UCSD-AML1 (cell line): ENCODE measurements at regions not wholly inside any gene's neighbourhood (a gene's known extent, or its start where the extent isn't known, plus 50 kb on each side); places are given as distances from the start of the nearest gene placed in this dataset.

Experiments
- DNase-seq: peaks from one replicate; lab custom pipeline; 2025; ENCODE audit not compliant: unreplicated experiment; lab: John Stamatoyannopoulos, UW

DNA sequence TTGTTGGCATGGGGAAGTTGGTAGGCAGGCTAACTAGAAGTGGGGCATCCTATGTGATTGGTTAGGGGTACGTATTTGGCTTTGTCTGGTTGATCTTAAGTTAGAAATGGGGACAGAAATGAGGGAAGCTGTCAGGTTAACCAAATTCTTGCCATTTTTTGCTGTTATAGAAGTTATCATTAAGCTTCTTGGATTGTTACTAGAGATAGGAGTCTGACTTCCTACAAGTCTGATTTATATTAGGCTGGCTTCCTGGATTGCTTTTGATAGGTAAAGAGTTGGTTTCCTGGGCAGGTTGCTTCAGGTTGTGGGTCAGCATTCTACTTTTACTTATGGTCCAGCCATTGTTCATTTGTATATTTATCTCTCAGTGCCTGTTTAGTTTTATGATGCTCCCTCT lies 216.9 kb downstream of the TLE4 start:
- no peak for DNase-seq

DNA sequence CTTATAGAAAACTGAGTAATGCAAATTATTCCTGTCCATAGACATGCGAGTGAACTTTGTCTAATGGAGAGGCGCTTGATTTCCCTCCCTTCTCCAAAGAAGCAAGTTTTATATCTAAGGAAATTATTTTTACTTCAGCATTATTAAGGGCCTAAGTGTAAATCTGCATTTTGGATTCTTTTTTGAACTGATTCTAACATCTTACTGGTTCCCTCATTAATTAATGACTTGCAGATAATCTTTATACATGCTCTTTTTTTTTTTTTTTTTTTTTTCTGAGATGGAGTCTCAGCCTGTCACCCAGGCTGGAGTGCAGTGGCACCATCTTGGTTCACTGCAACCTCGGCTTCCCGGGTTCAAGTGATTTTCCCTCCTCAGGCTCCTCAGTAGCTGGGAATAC lies 209.5 kb downstream of the TLE4 start:
- no peak for DNase-seq

DNA sequence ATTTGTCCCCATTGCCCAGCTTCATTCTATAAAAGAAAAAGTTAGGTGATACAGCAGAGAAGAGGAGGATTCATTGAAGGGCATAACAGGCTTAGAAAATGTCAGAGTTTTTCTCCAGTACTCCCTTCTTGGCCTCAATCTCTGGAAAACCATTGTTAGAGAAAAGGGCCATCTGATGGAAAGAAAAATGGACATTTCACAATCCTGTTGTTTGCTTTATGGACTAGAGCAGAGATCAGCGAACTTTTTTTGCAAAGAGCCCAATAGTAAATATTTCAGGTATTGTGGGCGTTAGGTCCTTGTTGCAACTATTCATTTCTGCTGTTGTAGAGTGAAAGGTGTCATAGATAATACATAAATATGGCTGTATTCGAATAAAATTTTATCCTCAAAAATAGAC lies 208.8 kb downstream of the TLE4 start:
- DNase-seq: no peak

DNA sequence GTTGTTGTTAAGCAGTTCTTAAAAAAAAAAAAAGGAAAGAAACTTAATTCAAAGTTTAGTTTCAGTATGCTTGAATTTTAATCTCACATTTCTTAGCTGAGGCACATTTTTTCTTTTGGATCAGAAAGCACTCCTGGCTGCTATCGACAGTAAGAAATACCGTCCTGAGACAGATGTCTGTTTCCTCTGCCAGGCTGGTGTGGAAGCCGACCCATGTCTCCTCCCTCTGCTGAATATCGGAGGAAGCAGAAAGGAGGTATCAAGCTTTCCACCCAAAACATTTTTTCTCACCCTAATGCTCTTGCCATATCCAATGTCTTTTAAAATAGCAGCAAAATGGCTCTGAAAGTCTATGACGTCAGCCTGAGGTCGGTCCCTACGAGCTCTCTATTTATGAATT lies 208.1 kb downstream of the TLE4 start:
- no peak for DNase-seq

DNA sequence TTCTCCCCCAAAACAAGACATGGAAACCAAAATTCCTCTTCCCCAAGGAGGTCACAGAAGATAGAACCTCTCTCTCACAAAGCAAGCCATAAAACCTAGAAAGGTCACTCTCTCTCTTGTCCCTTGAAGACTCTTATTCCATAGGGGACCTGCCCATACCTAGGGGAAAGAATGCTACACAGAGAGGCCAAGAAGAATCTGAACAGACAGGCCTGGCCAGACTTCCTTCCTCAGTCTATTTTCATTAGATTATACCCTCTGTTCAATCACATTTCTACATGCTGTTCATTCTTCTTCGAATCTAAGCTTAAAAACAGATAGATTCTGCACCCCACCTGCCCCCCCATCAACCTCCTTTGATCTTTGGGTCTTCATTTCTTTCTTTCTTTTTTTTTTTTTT lies 206.8 kb downstream of the TLE4 start:
- DNase-seq: no peak

DNA sequence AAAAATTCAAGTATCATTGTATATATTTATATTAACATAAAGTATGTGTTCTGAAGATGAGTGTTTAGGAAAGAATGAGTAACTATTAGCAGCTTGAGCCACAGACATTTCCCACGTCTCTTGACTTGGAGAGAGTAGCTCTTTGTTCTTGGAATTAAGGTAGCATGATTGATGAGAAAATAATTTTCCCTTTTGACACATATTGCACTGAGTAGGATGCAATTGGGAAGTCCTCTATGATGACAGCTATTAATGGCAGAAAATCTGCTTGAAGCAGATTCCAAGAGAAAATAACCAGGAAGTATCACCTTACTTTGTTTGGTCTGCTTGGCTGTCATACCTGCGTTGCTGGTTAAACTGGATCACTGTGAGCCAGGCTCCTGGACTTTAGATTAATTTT lies 204.8 kb downstream of the TLE4 start:
- no peak for DNase-seq
